Panc1 (cell line): ENCODE measurements at regions not wholly inside any gene's neighbourhood (a gene's known extent, or its start where the extent isn't known, plus 50 kb on each side); places are given as distances from the start of the nearest gene placed in this dataset.

Experiments
- ATAC-seq: fragments of 200-7000 bp; cut with Tn5 transposase; 2 replicates; pipeline ENCODE4 v1.9.1; 2020; ENCODE audit warnings: mild to moderate bottlenecking, moderate library complexity
- BruUV-seq: library from RNA; stranded (reverse); fragments of 400-500 nt; replicated peaks from 2 replicates; lab custom pipeline; 2021; lab: Mats Ljungman, UMichigan
- CTCF ChIA-PET: fragments of 300-600 bp; sonication (Branson Sonifier 250); formaldehyde crosslinking; loops from one replicate; lab custom pipeline; 2022; ENCODE audit warnings: antibody characterized with exemption; lab: Charles Lee
- POLR2A ChIA-PET: fragments of 300-600 bp; sonication (Branson Sonifier 250); formaldehyde crosslinking; loops from one replicate; lab custom pipeline; 2022; ENCODE audit warnings: antibody characterized with exemption; lab: Charles Lee
- DNase-seq: peaks from one replicate; pipeline ENCODE4 v3.0.0-alpha.2; 2010; ENCODE audit warnings: low read depth, low spot score
- H3K27ac ChIP-seq: 2 replicates; pipeline ENCODE4 v1.5.1; 2011; ENCODE audit warnings: mild to moderate bottlenecking, low read length, inconsistent platforms
- H3K27me3 ChIP-seq: fragments of 200-500 bp; sonication (Bioruptor generic); 2 replicates; pipeline ENCODE4 v1.6.0; 2014; ENCODE audit warnings: low read length, inconsistent platforms; ENCODE audit not compliant: control insufficient read depth, insufficient read depth
- H3K36me3 ChIP-seq: fragments of 200-500 bp; sonication (Bioruptor generic); 2 replicates; pipeline ENCODE4 v1.5.1; 2014; ENCODE audit warnings: inconsistent platforms, mild to moderate bottlenecking, low read length, moderate library complexity; ENCODE audit not compliant: control insufficient read depth, insufficient read depth
- H3K4me1 ChIP-seq: 2 replicates; pipeline ENCODE4 v1.5.1; 2011; ENCODE audit warnings: inconsistent platforms, mild to moderate bottlenecking, low read length, moderate library complexity; ENCODE audit not compliant: control insufficient read depth, insufficient read depth
- H3K4me3 ChIP-seq, 2 experiments: 2 replicates each; pipeline ENCODE4 v1.5.1; 2011 to 2012; ENCODE audit warnings: low read depth in 2 of 2, low read length in 2 of 2, mild to moderate bottlenecking in 2 of 2, inconsistent platforms in 1 of 2, moderate library complexity in 1 of 2
- H3K9me3 ChIP-seq: fragments of 200-500 bp; sonication (Bioruptor generic); 2 replicates; pipeline ENCODE4 v1.5.1; 2014; ENCODE audit warnings: low read depth, mild to moderate bottlenecking, inconsistent platforms, low read length, moderate library complexity; ENCODE audit not compliant: control insufficient read depth, insufficient read depth
- CTCF ChIP-seq: fragments of 450-650 bp; IDR thresholded peaks from 2 replicates; pipeline ENCODE4 v1.5.1; 2017; ENCODE audit warnings: mild to moderate bottlenecking
- POLR2AphosphoS5 ChIP-seq: IDR thresholded peaks from 2 replicates; pipeline ENCODE4 v1.6.1; 2012; ENCODE audit warnings: mild to moderate bottlenecking, low read depth, low read length, moderate library complexity
- REST ChIP-seq, 2 experiments: IDR thresholded peaks; 2 replicates each; pipeline ENCODE4 v1.6.1; 2011 to 2012; ENCODE audit warnings: low read depth in 2 of 2, control low read depth in 1 of 2, low read length in 1 of 2, mild to moderate bottlenecking in 1 of 2, moderate library complexity in 1 of 2; ENCODE audit not compliant: insufficient read depth in 1 of 2
- SIN3A ChIP-seq: IDR thresholded peaks from 2 replicates; pipeline ENCODE4 v1.6.1; 2012; ENCODE audit warnings: low read depth, mild to moderate bottlenecking, low read length, moderate library complexity, borderline replicate concordance; ENCODE audit not compliant: insufficient read depth
- TCF7L2 ChIP-seq: IDR thresholded peaks from 2 replicates; pipeline ENCODE4 v1.6.1; 2011; ENCODE audit warnings: mild to moderate bottlenecking, low read depth, low read length, inconsistent platforms
- in situ Hi-C: cut with HindIII; loops from 2 replicates; pipeline ENCODE4 v1.10.0; 2016; ENCODE audit warnings: low sequenced_read_pairs, low pct_unique_long_range_greater_than_20kb
- intact Hi-C: fragments of 100-400 bp; cut with micrococcal nuclease; formaldehyde crosslinking; loops from one replicate; pipeline ENCODE4 v1.10.0; 2022; ENCODE audit not compliant: unreplicated experiment

GRCh38 chr11:104340590-104340989, 176.6 kb upstream of the PDGFD start:
- POLR2A ChIA-PET = no interaction called here
- intact Hi-C loops = no loop called here

GRCh38 chr11:104339380-104339831, 175.5 kb upstream of the PDGFD start:
- in situ Hi-C loops = no loop called here
- ATAC-seq = no peak

More at GRCh38 chr11:104340590-104340989, 176.6 kb upstream of the PDGFD start:
- no peak for TF ChIP-seq TCF7L2
- TF ChIP-seq CTCF = no peak
- TF ChIP-seq POLR2AphosphoS5 = no peak
- no peak for TF ChIP-seq SIN3A
- TF ChIP-seq REST (IDR thresholded peaks at IDR 0.05; ENCODE audit: insufficient read depth in 1 of 2, low read depth in 2 of 2, low read length in 1 of 2) = no peak
- no TSS peak for BruUV-seq
- no peaks in the 10 kb centered on the region for H3K36me3 ChIP-seq
- H3K27me3 ChIP-seq = no peaks in the 10 kb centered on the region
- H3K4me3 ChIP-seq = no peak overlapping the region
- ATAC-seq = no peak
- no peak overlapping the region for H3K27ac ChIP-seq
- CTCF ChIA-PET = no interaction called here
- H3K4me1 ChIP-seq = no peaks in the 10 kb centered on the region
- H3K9me3 ChIP-seq = no peaks in the 10 kb centered on the region
- DNase-seq = no peak
- in situ Hi-C loops = no loop called here

More at GRCh38 chr11:104339380-104339831, 175.5 kb upstream of the PDGFD start:
- BruUV-seq = no TSS peak
- Histone ChIP-seq H3K9me3 (no peaks in the 10 kb centered on the region), H3K4me1 (no peaks in the 10 kb centered on the region), H3K27me3 (no peaks in the 10 kb centered on the region), H3K4me3 (no peak overlapping the region), H3K36me3 (no peaks in the 10 kb centered on the region), H3K27ac (no peak overlapping the region)
- intact Hi-C loops = no loop called here
- DNase-seq = no peak
- POLR2A ChIA-PET = no interaction called here
- CTCF ChIA-PET = no interaction called here
- no peak for TF ChIP-seq TCF7L2
- no peak for TF ChIP-seq CTCF
- no peak for TF ChIP-seq POLR2AphosphoS5
- no peak for TF ChIP-seq SIN3A
- TF ChIP-seq REST (IDR thresholded peaks at IDR 0.05; ENCODE audit: insufficient read depth in 1 of 2, low read depth in 2 of 2, low read length in 1 of 2) = no peak
